ENCODE measurements at regions not wholly inside any gene's neighbourhood (a gene's known extent, or its start where the extent isn't known, plus 50 kb on each side); places are given as distances from the start of the nearest gene placed in this dataset.

- H3K4me1 ChIP-seq (ENCODE audit: control insufficient read depth, insufficient read depth, low read length): no peaks in the 10 kb centered on the region
- CTCF ChIA-PET: no interaction called here
- DNase-seq (ENCODE audit: low read depth, low spot score): no peak
- no peak overlapping the region for H3K4me3 ChIP-seq (ENCODE audit: low read depth in 2 of 2, low read length in 2 of 2)
- in situ Hi-C loops (cut with HindIII; ENCODE audit: low pct_unique_long_range_greater_than_20kb, low sequenced_read_pairs) (no loop called here), intact Hi-C loops (cut with micrococcal nuclease; ENCODE audit: unreplicated experiment) (no loop called here)
- no peak overlapping the region for H3K27ac ChIP-seq (ENCODE audit: low read length)
- H3K27me3 ChIP-seq (ENCODE audit: control insufficient read depth, insufficient read depth, low read length): peaks cover 5% of the 10 kb centered on the region; the same call in 1 of the 2 replicates
- ATAC-seq: no peak
- no TSS peak for BruUV-seq (replicated peaks)
- H3K9me3 ChIP-seq (ENCODE audit: control insufficient read depth, insufficient read depth, low read depth, low read length): no peaks in the 10 kb centered on the region
- POLR2A ChIA-PET: no interaction called here
- TF ChIP-seq CTCF (IDR thresholded peaks at IDR 0.05): no peak
- TF ChIP-seq REST (IDR thresholded peaks at IDR 0.05; ENCODE audit: insufficient read depth in 1 of 2, low read depth in 2 of 2, low read length in 1 of 2): no peak
- no peak for TF ChIP-seq TCF7L2 (IDR thresholded peaks at IDR 0.05; ENCODE audit: low read depth, low read length)
- no peak for TF ChIP-seq POLR2AphosphoS5 (IDR thresholded peaks at IDR 0.05; ENCODE audit: low read depth, low read length)
- no peak for TF ChIP-seq SIN3A (IDR thresholded peaks at IDR 0.05; ENCODE audit: borderline replicate concordance, insufficient read depth, low read depth, low read length)
- no peaks in the 10 kb centered on the region for H3K36me3 ChIP-seq (ENCODE audit: control insufficient read depth, insufficient read depth, low read length)
These were observed 565.2 kb downstream of the TCERG1L start for GRCh38 chr10:130746311-130746710.

- CTCF ChIA-PET: no interaction called here
- POLR2A ChIA-PET: no interaction called here
- peaks cover 5% of the 10 kb centered on the region; the same call in 1 of the 2 replicates for H3K27me3 ChIP-seq (ENCODE audit: control insufficient read depth, insufficient read depth, low read length)
- H3K4me3 ChIP-seq (ENCODE audit: low read depth in 2 of 2, low read length in 2 of 2): no peak overlapping the region
- DNase-seq (ENCODE audit: low read depth, low spot score): no peak
- in situ Hi-C loops (cut with HindIII; ENCODE audit: low pct_unique_long_range_greater_than_20kb, low sequenced_read_pairs) (no loop called here), intact Hi-C loops (cut with micrococcal nuclease; ENCODE audit: unreplicated experiment) (no loop called here)
- H3K4me1 ChIP-seq (ENCODE audit: control insufficient read depth, insufficient read depth, low read length): no peaks in the 10 kb centered on the region
- H3K36me3 ChIP-seq (ENCODE audit: control insufficient read depth, insufficient read depth, low read length): no peaks in the 10 kb centered on the region
- no peaks in the 10 kb centered on the region for H3K9me3 ChIP-seq (ENCODE audit: control insufficient read depth, insufficient read depth, low read depth, low read length)
- TF ChIP-seq CTCF (IDR thresholded peaks at IDR 0.05) (no peak), POLR2AphosphoS5 (IDR thresholded peaks at IDR 0.05; ENCODE audit: low read depth, low read length) (no peak), SIN3A (IDR thresholded peaks at IDR 0.05; ENCODE audit: borderline replicate concordance, insufficient read depth, low read depth, low read length) (no peak), TCF7L2 (IDR thresholded peaks at IDR 0.05; ENCODE audit: low read depth, low read length) (no peak)
- H3K27ac ChIP-seq (ENCODE audit: low read length): no peak overlapping the region
- no TSS peak for BruUV-seq (replicated peaks)
- ATAC-seq: no peak
These were observed 564.2 kb downstream of the TCERG1L start for GRCh38 chr10:130747356-130747755.
